RWPE2 (cell line): ENCODE measurements at regions not wholly inside any gene's neighbourhood (a gene's known extent, or its start where the extent isn't known, plus 50 kb on each side); places are given as distances from the start of the nearest gene placed in this dataset.

Source experiments
- ATAC-seq: fragments of 200-7000 bp; cut with Tn5 transposase; 3 replicates; pipeline ENCODE4 v1.9.1; 2021; ENCODE audit warnings: low read depth
- DNase-seq: peaks from one replicate; pipeline ENCODE4 v3.0.0-alpha.2; 2020; ENCODE audit warnings: low spot score
- H3K27ac ChIP-seq: fragments of 450-650 bp; 2 replicates; pipeline ENCODE4 v1.5.1; 2017; ENCODE audit warnings: mild to moderate bottlenecking; ENCODE audit not compliant: poor library complexity, severe bottlenecking
- H3K27me3 ChIP-seq: fragments of 250-450 bp; sonication (Bioruptor Pico); 2 replicates; pipeline ENCODE4 v1.5.1; 2021; ENCODE audit warnings: mild to moderate bottlenecking, moderate library complexity; ENCODE audit not compliant: insufficient read depth, poor library complexity, severe bottlenecking
- H3K36me3 ChIP-seq: fragments of 250-450 bp; sonication (Bioruptor Pico); 2 replicates; pipeline ENCODE4 v1.5.1; 2020; ENCODE audit warnings: low read depth, mild to moderate bottlenecking, moderate library complexity
- H3K4me1 ChIP-seq: fragments of 250-450 bp; sonication (Bioruptor Pico); 2 replicates; pipeline ENCODE4 v1.5.1; 2021; ENCODE audit warnings: mild to moderate bottlenecking, moderate library complexity; ENCODE audit not compliant: insufficient read depth, poor library complexity, severe bottlenecking
- H3K4me3 ChIP-seq: fragments of 250-450 bp; sonication (Bioruptor Pico); 2 replicates; pipeline ENCODE4 v1.5.1; 2021; ENCODE audit warnings: mild to moderate bottlenecking, moderate library complexity; ENCODE audit not compliant: severe bottlenecking
- H3K9me3 ChIP-seq: fragments of 250-450 bp; sonication (Bioruptor Pico); 2 replicates; pipeline ENCODE4 v1.5.1; 2021; ENCODE audit warnings: mild to moderate bottlenecking, moderate library complexity; ENCODE audit not compliant: severe bottlenecking
- TF ChIP-seq, protein P1 (sequence below): fragments of 450-650 bp; IDR thresholded peaks from one replicate; pipeline ENCODE4 v1.5.1; 2017; ENCODE audit warnings: mild to moderate bottlenecking, moderate library complexity; ENCODE audit not compliant: poor library complexity, severe bottlenecking

GRCh38 chr6:163906006-163906710 is 491.6 kb downstream of the QKI start:
- no peaks in the 10 kb centered on the region for H3K4me1 ChIP-seq
- no peak overlapping the region for H3K27ac ChIP-seq
- TF ChIP-seq, protein P1, sequence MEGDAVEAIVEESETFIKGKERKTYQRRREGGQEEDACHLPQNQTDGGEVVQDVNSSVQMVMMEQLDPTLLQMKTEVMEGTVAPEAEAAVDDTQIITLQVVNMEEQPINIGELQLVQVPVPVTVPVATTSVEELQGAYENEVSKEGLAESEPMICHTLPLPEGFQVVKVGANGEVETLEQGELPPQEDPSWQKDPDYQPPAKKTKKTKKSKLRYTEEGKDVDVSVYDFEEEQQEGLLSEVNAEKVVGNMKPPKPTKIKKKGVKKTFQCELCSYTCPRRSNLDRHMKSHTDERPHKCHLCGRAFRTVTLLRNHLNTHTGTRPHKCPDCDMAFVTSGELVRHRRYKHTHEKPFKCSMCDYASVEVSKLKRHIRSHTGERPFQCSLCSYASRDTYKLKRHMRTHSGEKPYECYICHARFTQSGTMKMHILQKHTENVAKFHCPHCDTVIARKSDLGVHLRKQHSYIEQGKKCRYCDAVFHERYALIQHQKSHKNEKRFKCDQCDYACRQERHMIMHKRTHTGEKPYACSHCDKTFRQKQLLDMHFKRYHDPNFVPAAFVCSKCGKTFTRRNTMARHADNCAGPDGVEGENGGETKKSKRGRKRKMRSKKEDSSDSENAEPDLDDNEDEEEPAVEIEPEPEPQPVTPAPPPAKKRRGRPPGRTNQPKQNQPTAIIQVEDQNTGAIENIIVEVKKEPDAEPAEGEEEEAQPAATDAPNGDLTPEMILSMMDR: no peak
- H3K36me3 ChIP-seq: no peaks in the 10 kb centered on the region
- ATAC-seq: no peak
- H3K9me3 ChIP-seq: no peaks in the 10 kb centered on the region
- no peaks in the 10 kb centered on the region for H3K27me3 ChIP-seq
- no peak for DNase-seq
- no peak overlapping the region for H3K4me3 ChIP-seq

DNA sequence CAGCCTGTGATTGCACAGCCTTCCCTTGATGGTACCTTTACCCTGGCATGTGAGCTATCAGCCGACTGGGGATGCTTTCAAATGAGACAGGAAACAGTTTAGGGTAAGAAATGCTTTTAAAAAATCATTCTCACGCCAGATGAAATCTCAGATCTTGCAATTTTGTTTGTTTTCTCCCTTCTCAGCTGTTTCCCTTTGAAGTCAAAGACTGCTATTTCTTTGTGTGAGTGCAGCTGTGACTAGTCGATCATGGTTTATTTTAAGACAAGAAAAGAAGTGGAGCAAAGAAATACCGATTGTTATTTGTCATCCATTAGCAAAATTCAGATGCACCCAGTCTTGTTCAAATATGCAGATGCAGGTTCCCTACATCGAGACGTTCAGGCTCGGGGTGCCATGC is 489.7 kb downstream of the QKI start:
- Histone ChIP-seq H3K27ac (no peak overlapping the region), H3K9me3 (no peaks in the 10 kb centered on the region), H3K36me3 (no peaks in the 10 kb centered on the region), H3K4me1 (no peaks in the 10 kb centered on the region), H3K27me3 (no peaks in the 10 kb centered on the region), H3K4me3 (no peak overlapping the region)
- ATAC-seq (no peak), DNase-seq (no peak)
- TF ChIP-seq, protein P1: no peak

DNA sequence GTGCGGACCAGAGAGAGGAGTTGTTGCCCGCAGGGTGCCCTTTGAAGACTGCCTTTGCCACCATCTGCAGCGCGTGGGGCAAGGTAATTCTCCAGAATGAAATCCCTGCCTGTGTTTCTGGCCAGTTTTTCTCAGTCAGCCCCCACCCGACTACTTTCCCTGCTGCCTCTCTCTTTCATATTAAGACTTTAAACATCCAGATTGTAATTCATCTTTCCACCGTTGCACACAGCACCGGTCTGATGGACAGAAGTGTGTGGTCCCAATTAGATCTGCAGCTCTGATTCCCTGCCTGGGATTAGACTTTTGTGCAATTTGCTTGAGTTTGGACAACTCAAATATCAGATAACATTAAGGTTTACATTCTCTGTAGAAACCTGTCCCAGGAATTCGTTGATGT is 489.0 kb downstream of the QKI start:
- Histone ChIP-seq H3K27ac (no peak overlapping the region), H3K9me3 (no peaks in the 10 kb centered on the region), H3K4me3 (no peak overlapping the region), H3K4me1 (no peaks in the 10 kb centered on the region), H3K27me3 (no peaks in the 10 kb centered on the region), H3K36me3 (no peaks in the 10 kb centered on the region)
- DNase-seq: no peak
- TF ChIP-seq, protein P1: no peak
- no peak for ATAC-seq

GRCh38 chr6:163902993-163903392 is 488.5 kb downstream of the QKI start:
- H3K9me3 ChIP-seq: no peaks in the 10 kb centered on the region
- no peaks in the 10 kb centered on the region for H3K27me3 ChIP-seq
- no peaks in the 10 kb centered on the region for H3K36me3 ChIP-seq
- H3K4me3 ChIP-seq: no peak overlapping the region
- ATAC-seq (no peak), DNase-seq (no peak)
- H3K27ac ChIP-seq: no peak overlapping the region
- TF ChIP-seq, protein P1: no peak
- H3K4me1 ChIP-seq: no peaks in the 10 kb centered on the region

GRCh38 chr6:163901681-163902080 is 487.2 kb downstream of the QKI start:
- no peak for ATAC-seq

More at GRCh38 chr6:163901681-163902080, 487.2 kb downstream of the QKI start:
- H3K36me3 ChIP-seq: no peaks in the 10 kb centered on the region
- TF ChIP-seq, protein P1: no peak
- H3K9me3 ChIP-seq: no peaks in the 10 kb centered on the region
- H3K27me3 ChIP-seq: no peaks in the 10 kb centered on the region
- no peaks in the 10 kb centered on the region for H3K4me1 ChIP-seq
- DNase-seq: no peak
- H3K4me3 ChIP-seq: no peak overlapping the region
- no peak overlapping the region for H3K27ac ChIP-seq
